SKM-1 (cell line): ENCODE measurements at regions not wholly inside any gene's neighbourhood (a gene's known extent, or its start where the extent isn't known, plus 50 kb on each side); places are given as distances from the start of the nearest gene placed in this dataset.

Experiments
- DNase-seq: peaks from one replicate; lab custom pipeline; 2025; ENCODE audit not compliant: unreplicated experiment; lab: John Stamatoyannopoulos, UW

- no peak for DNase-seq
These were observed 199.5 kb upstream of the PLET1 start for GRCh38 chr11:112460141-112460540.

- DNase-seq: no peak
These were observed 204.3 kb upstream of the PLET1 start for GRCh38 chr11:112464949-112465348.

GRCh38 chr11:112465433-112466024 lies 204.9 kb upstream of the PLET1 start:
- no peak for DNase-seq

- no peak for DNase-seq
These were observed 207.1 kb upstream of the PLET1 start for GRCh38 chr11:112467721-112468120.

- DNase-seq: no peak
These were observed 208.7 kb upstream of the PLET1 start for GRCh38 chr11:112469376-112469775.

GRCh38 chr11:112470355-112470754 lies 209.7 kb upstream of the PLET1 start:
- no peak for DNase-seq

- no peak for DNase-seq
These were observed 211.1 kb upstream of the PLET1 start for GRCh38 chr11:112471731-112472130.

- DNase-seq: no peak
These were observed 216.5 kb upstream of the PLET1 start for GRCh38 chr11:112477152-112477551.

GRCh38 chr11:112477581-112478317 lies 217.1 kb upstream of the PLET1 start:
- no peak for DNase-seq

GRCh38 chr11:112478806-112479205 lies 218.1 kb upstream of the PLET1 start:
- DNase-seq: no peak

- DNase-seq: no peak
These were observed 220.8 kb upstream of the PLET1 start for GRCh38 chr11:112481431-112481830.

- no peak for DNase-seq
These were observed 221.2 kb upstream of the PLET1 start for GRCh38 chr11:112481893-112482292.

GRCh38 chr11:112485280-112485679 lies 224.6 kb upstream of the PLET1 start:
- no peak for DNase-seq

- DNase-seq: no peak
These were observed 237.2 kb upstream of the PLET1 start for GRCh38 chr11:112497826-112498225.

GRCh38 chr11:112498701-112499100 lies 238.0 kb upstream of the PLET1 start:
- no peak for DNase-seq

- DNase-seq: no peak
These were observed 238.7 kb upstream of the PLET1 start for GRCh38 chr11:112499153-112499880.

- DNase-seq: no peak
These were observed 239.2 kb upstream of the PLET1 start for GRCh38 chr11:112499881-112500204.

GRCh38 chr11:112503410-112503809 lies 242.8 kb upstream of the PLET1 start:
- no peak for DNase-seq

GRCh38 chr11:112504056-112504455 lies 243.4 kb upstream of the PLET1 start:
- DNase-seq: no peak

- no peak for DNase-seq
These were observed 246.2 kb upstream of the PLET1 start for GRCh38 chr11:112506852-112507251.

- no peak for DNase-seq
These were observed 246.6 kb upstream of the PLET1 start for GRCh38 chr11:112507281-112507680.

GRCh38 chr11:112508750-112509149 lies 248.1 kb upstream of the PLET1 start:
- no peak for DNase-seq
